VCaP (cell line): ENCODE measurements at regions not wholly inside any gene's neighbourhood (a gene's known extent, or its start where the extent isn't known, plus 50 kb on each side); places are given as distances from the start of the nearest gene placed in this dataset.

Source experiments
- H3K27ac ChIP-seq: fragments of 450-650 bp; 2 replicates; pipeline ENCODE4 v1.5.1; 2017
- CTCF ChIP-seq: fragments of 450-650 bp; conservative IDR thresholded peaks from 2 replicates; pipeline ENCODE4 v1.5.1; 2017; ENCODE audit warnings: mild to moderate bottlenecking, moderate library complexity

GRCh38 chr1:60759291-60759690, 323.1 kb upstream of the NFIA start:
- TF ChIP-seq CTCF = no peak
- H3K27ac ChIP-seq = no peak overlapping the region

- H3K27ac ChIP-seq = no peak overlapping the region
- TF ChIP-seq CTCF = no peak
Measured at GRCh38 chr1:60757485-60757884, 324.9 kb upstream of the NFIA start.

GRCh38 chr1:60753036-60753900, 329.1 kb upstream of the NFIA start:
- H3K27ac ChIP-seq = no peak overlapping the region
- no peak for TF ChIP-seq CTCF

- TF ChIP-seq CTCF = no peak
- H3K27ac ChIP-seq = no peak overlapping the region
Measured at GRCh38 chr1:60751306-60751705, 331.1 kb upstream of the NFIA start.

GRCh38 chr1:60747353-60747752, 335.0 kb upstream of the NFIA start:
- no peak overlapping the region for H3K27ac ChIP-seq
- no peak for TF ChIP-seq CTCF

GRCh38 chr1:60746278-60746791, 336.0 kb upstream of the NFIA start:
- no peak for TF ChIP-seq CTCF
- H3K27ac ChIP-seq = no peak overlapping the region

- TF ChIP-seq CTCF = no peak
Measured at GRCh38 chr1:60745484-60745883, 336.9 kb upstream of the NFIA start.

More at GRCh38 chr1:60745484-60745883, 336.9 kb upstream of the NFIA start:
- no peak overlapping the region for H3K27ac ChIP-seq
